ENCODE measurements at regions not wholly inside any gene's neighbourhood (a gene's known extent, or its start where the extent isn't known, plus 50 kb on each side); places are given as distances from the start of the nearest gene placed in this dataset.

- Histone ChIP-seq H3K9me3 (ENCODE audit: control insufficient read depth, low read depth, low read length) (no peaks in the 10 kb centered on the region), H4K5ac (ENCODE audit: insufficient read length, low read depth, low read length) (no peak overlapping the region), H3K4me1 (ENCODE audit: insufficient read depth, low read length) (no peaks in the 10 kb centered on the region), H2BK120ac (ENCODE audit: low read depth, low read length, poor library complexity, severe bottlenecking) (no peak overlapping the region), H3K56ac (ENCODE audit: insufficient read length, low read depth, low read length) (no peak overlapping the region), H2AFZ (ENCODE audit: low read length) (no peak overlapping the region), H3K4ac (ENCODE audit: low read depth, low read length) (no peak overlapping the region), H4K91ac (ENCODE audit: insufficient read length, low read depth, low read length) (no peak overlapping the region), H4K8ac (replicated peaks; ENCODE audit: insufficient read length, low read depth, low read length) (no peak overlapping the region), H3K79me2 (ENCODE audit: insufficient read depth, low read length) (no peaks in the 10 kb centered on the region), H3K27ac (ENCODE audit: insufficient read length, low read depth, low read length) (no peak overlapping the region), H3K27me3 (ENCODE audit: insufficient read depth, low read length) (no peaks in the 10 kb centered on the region), H2BK5ac (ENCODE audit: insufficient read length, low read length) (no peak overlapping the region), H3K9ac (ENCODE audit: extremely low read depth, insufficient read length, low read length) (no peak overlapping the region), H3K4me2 (ENCODE audit: insufficient read depth, insufficient read length, low read length) (no peak overlapping the region), H2BK12ac (ENCODE audit: insufficient read length, low read depth, low read length) (no peak overlapping the region), H3K79me1 (ENCODE audit: insufficient read depth, low read depth, low read length, poor library complexity, severe bottlenecking) (no peaks in the 10 kb centered on the region), H4K20me1 (ENCODE audit: control insufficient read depth, insufficient read depth, insufficient read length) (no peaks in the 10 kb centered on the region), H2AK5ac (ENCODE audit: insufficient read length, low read length) (no peak overlapping the region), H3T11ph (ENCODE audit: low read length) (no peak overlapping the region), H2BK15ac (ENCODE audit: low read depth, low read length) (no peak overlapping the region), H3K23ac (ENCODE audit: insufficient read length, low read depth, low read length) (no peak overlapping the region), H3K23me2 (ENCODE audit: insufficient read length, low read depth, low read length, poor library complexity, severe bottlenecking) (no peaks in the 10 kb centered on the region), H3K18ac (ENCODE audit: insufficient read length, low read depth, low read length) (no peak overlapping the region), H2BK20ac (ENCODE audit: low read depth, low read length, poor library complexity, severe bottlenecking) (no peak overlapping the region), H3K14ac (ENCODE audit: insufficient read depth, low read length) (no peak overlapping the region)
- WGBS (ENCODE audit: extremely low coverage, insufficient read length, low lambda C conversion rate): no CpG with 5 or more reads among the region's 1 CpG
- H3K36me3 Mint-ChIP-seq (ENCODE audit: insufficient read depth in 1 of 3, low read depth in 3 of 3): no peaks in the 10 kb centered on the region
- no peaks in the 10 kb centered on the region for H3K27me3 Mint-ChIP-seq (ENCODE audit: low read depth)
- H3K9me3 Mint-ChIP-seq: no peaks in the 10 kb centered on the region; a peak in 1 of 5 replicates
- no peak for DNase-seq
- no peak for TF ChIP-seq CTCF (conservative IDR thresholded peaks at IDR 0.05)
- no peak overlapping the region for H3K4me3 Mint-ChIP-seq
- H3K4me1 Mint-ChIP-seq: no peaks in the 10 kb centered on the region
- no peak overlapping the region for H3K27ac Mint-ChIP-seq
Measured at GRCh38 chr17:63221939-63222338, 224.2 kb downstream of the CYB561 start.
